ENCODE measurements at regions not wholly inside any gene's neighbourhood (a gene's known extent, or its start where the extent isn't known, plus 50 kb on each side); places are given as distances from the start of the nearest gene placed in this dataset.

GRCh38 chr3:27590437-27591298 is 106.5 kb upstream of the SLC4A7 start:
- DNase-seq, result peak; percentile 66

- peak; percentile 74 for DNase-seq
Observed at GRCh38 chr3:27589795-27590194, 105.6 kb upstream of the SLC4A7 start.

GRCh38 chr3:27585429-27585828 is 101.2 kb upstream of the SLC4A7 start:
- no peak for DNase-seq

- DNase-seq, result no peak
Observed at GRCh38 chr3:27584874-27585273, 100.7 kb upstream of the SLC4A7 start.

- DNase-seq, result no peak
Observed at GRCh38 chr3:27581852-27582251, 97.7 kb upstream of the SLC4A7 start.

- no peak for DNase-seq
Observed at GRCh38 chr3:27578032-27578431, 93.8 kb upstream of the SLC4A7 start.

GRCh38 chr3:27577504-27577903 is 93.3 kb upstream of the SLC4A7 start:
- no peak for DNase-seq

- no peak for DNase-seq
Observed at GRCh38 chr3:27576171-27576570, 92.0 kb upstream of the SLC4A7 start.

- DNase-seq, result no peak
Observed at GRCh38 chr3:27575499-27575898, 91.3 kb upstream of the SLC4A7 start.

GRCh38 chr3:27574438-27574795 is 90.2 kb upstream of the SLC4A7 start:
- DNase-seq, result no peak

- DNase-seq, result peak; percentile 63
Observed at GRCh38 chr3:27573780-27574437, 89.7 kb upstream of the SLC4A7 start.

- DNase-seq, result no peak
Observed at GRCh38 chr3:27573138-27573537, 89.0 kb upstream of the SLC4A7 start.

- DNase-seq, result peak; percentile 50
Observed at GRCh38 chr3:27571345-27571744, 87.2 kb upstream of the SLC4A7 start.

GRCh38 chr3:27570421-27571106 is 86.4 kb upstream of the SLC4A7 start:
- peak; percentile 65 for DNase-seq

GRCh38 chr3:27568393-27568792 is 84.2 kb upstream of the SLC4A7 start:
- DNase-seq, result peak; percentile 90

- no peak for DNase-seq
Observed at GRCh38 chr3:27567251-27567650, 83.1 kb upstream of the SLC4A7 start.

- no peak for DNase-seq
Observed at GRCh38 chr3:27565201-27565852, 81.1 kb upstream of the SLC4A7 start.

GRCh38 chr3:27561576-27561975 is 77.4 kb upstream of the SLC4A7 start:
- DNase-seq, result no peak

- no peak for DNase-seq
Observed at GRCh38 chr3:27560484-27561056, 76.4 kb upstream of the SLC4A7 start.

GRCh38 chr3:27559835-27560234 is 75.7 kb upstream of the SLC4A7 start:
- DNase-seq, result peak; percentile 75

- DNase-seq, result no peak
Observed at GRCh38 chr3:27559381-27559780, 75.2 kb upstream of the SLC4A7 start.

- no peak for DNase-seq
Observed at GRCh38 chr3:27557411-27557810, 73.2 kb upstream of the SLC4A7 start.

GRCh38 chr3:27556887-27557286 is 72.7 kb upstream of the SLC4A7 start:
- DNase-seq, result peak; percentile 90
